HepG2 (cell line): ENCODE measurements at regions not wholly inside any gene's neighbourhood (a gene's known extent, or its start where the extent isn't known, plus 50 kb on each side); places are given as distances from the start of the nearest gene placed in this dataset.

Experiments used
- DRAP1 ChIP-seq: IDR thresholded peaks from 2 replicates; pipeline ENCODE4 v1.6.1; 2016; ENCODE audit warnings: missing genetic modification reagents, missing compliant biosample characterization
- DZIP1 ChIP-seq: sonication (generic); formaldehyde crosslinking; IDR thresholded peaks from 2 replicates; pipeline ENCODE4 v1.5.0; 2020; ENCODE audit warnings: mild to moderate bottlenecking, missing genetic modification reagents
- NONO ChIP-seq, 2 experiments: fragments of 450-650 bp in 1 of 2; sonication (generic) in 1 of 2; formaldehyde crosslinking in 1 of 2; IDR thresholded peaks in 1 of 2; conservative IDR thresholded peaks in 1 of 2; 2 replicates each; pipeline versions ENCODE4 v1.6.1 to v1.8.0; 2017 to 2022; ENCODE audit warnings: mild to moderate bottlenecking in 1 of 2, missing genetic modification reagents in 1 of 2, moderate library complexity in 1 of 2
- PAX8 ChIP-seq: sonication (generic); formaldehyde crosslinking; IDR thresholded peaks from 2 replicates; pipeline ENCODE4 v1.8.0; 2022; ENCODE audit warnings: mild to moderate bottlenecking, missing genetic modification reagents, borderline replicate concordance
- POLR2A ChIP-seq, 2 experiments: IDR thresholded peaks; 2 replicates each; pipeline ENCODE4 v1.6.1; 2011; ENCODE audit warnings: low read depth in 2 of 2, low read length in 2 of 2, mild to moderate bottlenecking in 1 of 2, moderate library complexity in 1 of 2; ENCODE audit not compliant: insufficient read depth in 1 of 2
- SIN3A ChIP-seq: IDR thresholded peaks from 2 replicates; pipeline ENCODE4 v1.6.1; 2011; ENCODE audit warnings: low read depth, mild to moderate bottlenecking, control low read depth, low read length, borderline replicate concordance

DNA sequence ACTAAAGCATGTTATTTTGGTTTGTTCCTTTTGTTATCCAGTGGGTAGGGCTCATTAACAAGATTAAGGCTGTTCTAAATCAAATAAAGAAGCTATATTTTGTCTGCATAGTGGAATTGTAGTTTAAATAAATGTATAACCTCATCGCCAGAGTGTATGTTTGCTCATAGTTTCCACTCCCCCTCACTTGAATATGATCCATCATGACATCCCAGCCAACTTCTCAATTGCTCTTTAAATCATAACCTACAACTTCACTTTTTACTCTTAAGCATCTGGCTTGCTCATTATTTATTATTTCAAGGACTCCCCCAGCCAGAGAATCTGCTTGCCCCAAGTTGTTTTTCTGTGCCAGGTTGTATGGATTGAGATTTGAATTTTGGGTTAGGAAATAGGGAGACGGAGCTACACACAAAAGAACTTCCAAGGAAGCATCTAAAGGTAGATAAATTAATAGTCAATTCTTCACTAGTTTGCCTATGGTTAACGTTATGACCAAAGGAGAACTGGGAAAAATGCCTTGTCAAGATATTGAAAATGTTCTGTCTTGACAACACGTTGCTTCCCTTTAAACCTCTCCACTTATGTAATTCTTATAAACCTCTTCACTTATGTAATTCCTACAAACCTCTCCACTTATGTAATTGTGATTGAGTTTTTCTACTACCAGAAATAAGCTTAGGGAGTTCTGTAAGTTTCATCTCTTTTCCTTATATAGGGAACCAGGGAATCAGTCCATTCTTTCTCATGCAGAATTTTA lies 55.4 kb upstream of the UPP2 start:
- TF ChIP-seq DRAP1 (CRISPR knock-in tag) (no peak), POLR2A (IDR thresholded peaks at IDR 0.05; ENCODE audit: insufficient read depth in 1 of 2, low read depth in 2 of 2, low read length in 2 of 2) (no peak), SIN3A (no peak), DZIP1 (no peak), NONO (IDR thresholded peaks at IDR 0.05) (no peak), NONO (CRISPR knock-in tag; conservative IDR thresholded peaks at IDR 0.05) (no peak), PAX8 (CRISPR knock-in tag) (no peak)
